Rectal smooth muscle tissue (tissue), 1 donor: ENCODE measurements at regions not wholly inside any gene's neighbourhood (a gene's known extent, or its start where the extent isn't known, plus 50 kb on each side); places are given as distances from the start of the nearest gene placed in this dataset.

ENCODE experiments used
- H3K27ac ChIP-seq: one replicate; pipeline ENCODE4 v1.7.0; 2013; ENCODE audit warnings: low read depth, low read length, inconsistent platforms
- H3K27me3 ChIP-seq: one replicate; pipeline ENCODE4 v1.7.0; 2013; ENCODE audit warnings: low read length; ENCODE audit not compliant: control insufficient read depth, insufficient read depth
- H3K36me3 ChIP-seq: one replicate; pipeline ENCODE4 v1.7.0; 2013; ENCODE audit warnings: low read length; ENCODE audit not compliant: control insufficient read depth, insufficient read depth
- H3K4me1 ChIP-seq: one replicate; pipeline ENCODE4 v1.7.0; 2013; ENCODE audit warnings: low read length; ENCODE audit not compliant: control insufficient read depth, insufficient read depth
- H3K4me3 ChIP-seq: one replicate; pipeline ENCODE4 v1.7.0; 2013; ENCODE audit warnings: low read length
- H3K9ac ChIP-seq: one replicate; pipeline ENCODE4 v1.7.0; 2013; ENCODE audit warnings: low read length

- no peak overlapping the region for H3K4me3 ChIP-seq
- H3K36me3 ChIP-seq, result no peaks in the 10 kb centered on the region
- no peaks in the 10 kb centered on the region for H3K27me3 ChIP-seq
- no peak overlapping the region for H3K9ac ChIP-seq
- no peak overlapping the region for H3K27ac ChIP-seq
- H3K4me1 ChIP-seq, result no peaks in the 10 kb centered on the region
These were observed 617.4 kb downstream of the USP25 start for GRCh38 chr21:16347223-16347622.

GRCh38 chr21:16353764-16354163, 624.0 kb downstream of the USP25 start:
- no peak overlapping the region for H3K4me3 ChIP-seq
- H3K27me3 ChIP-seq, result no peaks in the 10 kb centered on the region
- H3K4me1 ChIP-seq, result peaks cover 2% of the 10 kb centered on the region
- no peak overlapping the region for H3K9ac ChIP-seq
- no peaks in the 10 kb centered on the region for H3K36me3 ChIP-seq
- H3K27ac ChIP-seq, result no peak overlapping the region

GRCh38 chr21:16357994-16358393, 628.2 kb downstream of the USP25 start:
- Histone ChIP-seq H3K27me3 (no peaks in the 10 kb centered on the region), H3K9ac (no peak overlapping the region), H3K4me3 (no peak overlapping the region), H3K4me1 (peaks cover 2% of the 10 kb centered on the region), H3K27ac (no peak overlapping the region), H3K36me3 (no peaks in the 10 kb centered on the region)

DNA sequence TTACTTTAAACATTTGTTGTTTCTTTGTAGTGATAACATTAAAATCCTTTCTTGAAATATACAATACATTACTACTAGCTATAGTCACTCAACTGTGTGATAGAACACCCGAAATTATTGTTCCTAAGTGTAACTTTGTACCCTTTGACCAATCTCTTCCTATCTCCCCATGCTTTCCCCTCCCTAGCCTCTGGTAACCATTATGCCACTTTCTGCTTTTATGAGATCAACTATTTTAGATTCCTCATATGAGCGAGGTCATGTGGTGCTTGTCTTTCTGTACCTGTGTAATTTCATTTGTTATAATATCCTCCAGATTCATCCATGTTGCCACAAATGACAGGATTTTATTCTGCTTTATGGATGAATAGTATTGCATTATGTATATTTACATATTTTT, 629.0 kb downstream of the USP25 start:
- H3K4me3 ChIP-seq, result no peak overlapping the region
- H3K27ac ChIP-seq, result no peak overlapping the region
- no peaks in the 10 kb centered on the region for H3K36me3 ChIP-seq
- H3K4me1 ChIP-seq, result no peaks in the 10 kb centered on the region
- no peak overlapping the region for H3K9ac ChIP-seq
- H3K27me3 ChIP-seq, result no peaks in the 10 kb centered on the region

DNA sequence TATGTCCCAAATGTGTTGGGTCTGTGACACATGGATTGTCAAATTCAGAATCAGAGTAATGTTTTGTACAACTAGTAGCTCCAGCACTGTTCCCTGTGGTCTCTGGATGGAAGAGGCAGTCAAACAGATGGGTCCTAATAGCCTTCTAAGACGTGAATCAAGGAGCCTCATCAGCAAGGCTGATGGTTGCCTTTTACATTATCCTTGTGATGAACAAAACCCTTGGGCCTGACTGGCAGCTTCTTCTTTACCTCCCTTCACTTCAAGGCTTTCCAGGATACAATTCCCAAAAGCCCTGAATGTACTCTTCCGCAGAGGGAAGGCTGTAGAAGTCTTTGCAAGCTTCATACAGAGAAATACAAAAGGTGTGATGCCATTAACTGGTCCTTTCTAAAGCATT, 633.3 kb downstream of the USP25 start:
- no peaks in the 10 kb centered on the region for H3K4me1 ChIP-seq
- H3K27me3 ChIP-seq, result no peaks in the 10 kb centered on the region
- no peaks in the 10 kb centered on the region for H3K36me3 ChIP-seq

DNA sequence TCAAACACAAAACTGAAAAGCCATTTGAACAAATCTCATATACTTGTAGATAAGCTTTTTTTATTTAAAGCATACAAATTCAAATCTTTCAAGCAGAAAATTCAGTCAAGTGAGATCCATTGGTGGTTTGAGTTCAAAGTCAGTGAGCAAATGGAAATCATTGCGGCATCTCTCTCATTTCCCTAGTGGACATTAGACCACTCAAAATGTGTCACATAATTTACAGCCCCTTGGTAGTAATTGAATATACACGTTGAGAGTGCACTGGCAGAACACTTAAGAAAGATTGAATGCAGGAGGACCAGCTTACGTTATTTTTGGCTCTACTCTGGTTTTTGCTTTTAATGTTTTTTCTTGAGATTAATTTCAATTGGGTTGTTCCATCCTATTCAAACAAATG, 633.7 kb downstream of the USP25 start:
- no peak overlapping the region for H3K4me3 ChIP-seq
- H3K36me3 ChIP-seq, result no peaks in the 10 kb centered on the region
- no peak overlapping the region for H3K27ac ChIP-seq
- no peaks in the 10 kb centered on the region for H3K27me3 ChIP-seq
- H3K4me1 ChIP-seq, result no peaks in the 10 kb centered on the region
- H3K9ac ChIP-seq, result no peak overlapping the region

More for the DNA sequence above, 633.3 kb downstream of the USP25 start:
- H3K9ac ChIP-seq, result no peak overlapping the region
- H3K4me3 ChIP-seq, result no peak overlapping the region
- H3K27ac ChIP-seq, result no peak overlapping the region

DNA sequence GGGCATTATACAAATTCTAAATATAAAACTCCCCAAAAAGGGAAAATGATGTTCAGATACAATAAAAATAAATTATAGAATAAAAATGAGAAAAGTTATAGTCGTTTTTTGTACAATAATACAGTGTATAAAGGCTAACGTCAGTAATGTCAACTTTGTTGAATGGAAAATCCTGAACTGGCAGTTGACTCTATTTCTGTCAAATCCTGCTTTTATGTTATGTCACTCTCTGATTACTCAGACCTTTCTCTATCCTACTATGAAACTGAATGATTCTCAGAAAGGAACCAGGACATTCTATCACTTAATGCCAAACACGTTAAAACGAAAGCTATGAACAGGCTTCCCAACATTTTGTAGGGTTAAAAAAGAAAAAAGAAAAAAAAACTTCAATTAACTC, 636.4 kb downstream of the USP25 start:
- H3K36me3 ChIP-seq, result no peaks in the 10 kb centered on the region
- H3K27me3 ChIP-seq, result no peaks in the 10 kb centered on the region
- no peak overlapping the region for H3K9ac ChIP-seq
- no peak overlapping the region for H3K27ac ChIP-seq
- no peaks in the 10 kb centered on the region for H3K4me1 ChIP-seq
- no peak overlapping the region for H3K4me3 ChIP-seq

- Histone ChIP-seq H3K36me3 (no peaks in the 10 kb centered on the region), H3K4me3 (no peak overlapping the region), H3K27me3 (no peaks in the 10 kb centered on the region), H3K4me1 (no peaks in the 10 kb centered on the region), H3K9ac (no peak overlapping the region), H3K27ac (no peak overlapping the region)
These were observed 637.3 kb downstream of the USP25 start for GRCh38 chr21:16367079-16367478.

DNA sequence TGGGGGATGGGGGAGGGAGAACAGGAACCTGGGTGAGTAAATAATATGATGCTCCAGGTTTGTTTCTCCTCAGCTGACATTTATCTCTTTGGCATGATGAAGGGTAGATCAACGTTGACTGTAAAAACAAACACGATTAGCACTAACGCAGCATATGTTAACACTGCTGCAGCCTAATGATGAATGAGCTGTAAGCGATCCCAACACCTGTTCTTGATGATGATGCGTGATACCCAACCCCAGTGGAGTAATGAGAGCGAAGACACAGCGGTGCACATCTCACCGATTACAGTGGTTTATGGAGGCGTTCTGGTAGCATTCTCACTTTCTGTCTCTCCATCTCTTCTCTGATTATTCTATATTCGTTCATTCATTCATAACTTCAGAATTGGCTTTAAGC, 640.4 kb downstream of the USP25 start:
- no peak overlapping the region for H3K4me3 ChIP-seq
- no peak overlapping the region for H3K27ac ChIP-seq
- no peaks in the 10 kb centered on the region for H3K36me3 ChIP-seq
- no peak overlapping the region for H3K9ac ChIP-seq
- H3K27me3 ChIP-seq, result no peaks in the 10 kb centered on the region
- H3K4me1 ChIP-seq, result no peaks in the 10 kb centered on the region

- H3K9ac ChIP-seq, result no peak overlapping the region
- no peaks in the 10 kb centered on the region for H3K27me3 ChIP-seq
- no peaks in the 10 kb centered on the region for H3K36me3 ChIP-seq
- no peak overlapping the region for H3K27ac ChIP-seq
- no peak overlapping the region for H3K4me3 ChIP-seq
- H3K4me1 ChIP-seq, result peaks cover 15% of the 10 kb centered on the region
These were observed 642.8 kb downstream of the USP25 start for GRCh38 chr21:16372586-16372985.

DNA sequence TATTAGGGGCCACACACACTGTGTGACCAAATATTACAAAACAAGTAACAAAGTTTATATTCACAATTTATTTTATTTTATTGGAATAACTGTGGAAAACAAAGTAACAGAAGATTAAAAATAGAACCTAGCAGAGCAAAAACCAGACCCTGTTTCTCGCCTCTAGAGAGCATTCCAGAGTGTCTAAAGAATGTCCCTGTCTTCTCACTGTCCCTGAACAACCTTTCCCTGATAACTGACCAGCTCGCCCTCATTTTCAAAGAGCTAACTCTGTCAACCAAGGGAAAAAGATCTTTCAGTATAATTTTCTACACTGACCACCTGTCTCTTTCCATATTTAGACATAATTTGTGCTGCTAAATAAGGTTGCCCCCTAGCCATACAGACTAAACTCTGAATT, 646.9 kb downstream of the USP25 start:
- H3K27ac ChIP-seq, result peak overlapping the region; percentile 64

DNA sequence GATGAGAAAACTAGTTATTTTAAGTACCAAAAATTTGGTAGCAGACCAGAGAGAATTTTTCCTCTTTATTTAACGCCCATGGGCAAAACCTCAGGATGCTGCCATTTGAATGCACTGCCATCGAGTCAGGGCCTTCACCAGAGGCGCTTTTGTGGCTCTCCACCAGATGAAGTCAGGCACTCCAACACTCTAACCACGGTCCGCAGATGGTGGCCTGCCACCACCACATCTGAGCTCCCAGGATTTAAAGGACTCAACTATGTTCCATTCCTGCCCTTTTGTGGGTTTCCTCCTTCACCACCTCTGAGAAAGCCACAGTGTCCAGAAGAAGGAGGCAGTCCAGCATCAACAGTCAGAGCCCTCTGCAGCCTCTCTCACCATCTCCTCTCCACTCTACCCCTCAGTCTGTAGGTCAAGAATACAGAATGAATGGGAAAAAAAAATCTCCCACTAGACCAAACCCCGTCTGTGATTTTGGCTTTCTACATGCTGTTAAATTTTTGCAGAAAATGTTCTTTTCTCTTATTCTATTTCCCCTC, 647.4 kb downstream of the USP25 start:
- Histone ChIP-seq H3K4me1 (peaks cover 27% of the 10 kb centered on the region), H3K27ac (peak overlapping the region; percentile 64), H3K4me3 (no peak overlapping the region), H3K9ac (no peak overlapping the region), H3K27me3 (no peaks in the 10 kb centered on the region), H3K36me3 (no peaks in the 10 kb centered on the region)

More for the DNA sequence above, 646.9 kb downstream of the USP25 start:
- H3K4me1 ChIP-seq, result peaks cover 27% of the 10 kb centered on the region
- H3K4me3 ChIP-seq, result no peak overlapping the region
- H3K9ac ChIP-seq, result no peak overlapping the region
- no peaks in the 10 kb centered on the region for H3K27me3 ChIP-seq
- H3K36me3 ChIP-seq, result no peaks in the 10 kb centered on the region

- peaks cover 27% of the 10 kb centered on the region for H3K4me1 ChIP-seq
- H3K27me3 ChIP-seq, result no peaks in the 10 kb centered on the region
- H3K4me3 ChIP-seq, result no peak overlapping the region
- H3K36me3 ChIP-seq, result no peaks in the 10 kb centered on the region
- no peak overlapping the region for H3K9ac ChIP-seq
- H3K27ac ChIP-seq, result no peak overlapping the region
These were observed 648.1 kb downstream of the USP25 start for GRCh38 chr21:16377857-16378256.
